ENCODE measurements at regions not wholly inside any gene's neighbourhood (a gene's known extent, or its start where the extent isn't known, plus 50 kb on each side); places are given as distances from the start of the nearest gene placed in this dataset.
A peak's percentile ranks its signal among the peaks of the same experiment; 100 is the strongest.

DNA sequence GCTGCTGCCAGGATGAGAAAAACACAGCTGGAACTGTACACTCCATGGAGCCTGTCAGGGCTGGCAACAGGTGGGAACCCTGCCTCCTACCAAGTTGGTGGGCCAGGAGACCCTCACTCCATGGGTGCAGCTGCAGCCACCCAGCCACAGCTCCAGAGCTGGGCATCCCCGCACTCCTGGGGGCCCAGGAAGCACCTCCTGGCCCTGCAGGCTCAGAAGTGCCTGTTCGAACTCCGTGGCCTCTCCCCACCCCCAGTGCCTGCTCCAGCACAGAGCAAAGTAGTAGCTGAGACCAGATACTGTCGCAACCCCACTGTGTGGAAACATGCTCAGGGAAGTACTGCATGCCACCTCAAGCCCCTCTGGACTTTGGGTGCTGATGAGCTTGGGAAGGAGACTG lies 564.0 kb upstream of the ACO1 start:
- TF ChIP-seq CTCF (IDR thresholded peaks at IDR 0.05): no peak

- TF ChIP-seq CTCF (IDR thresholded peaks at IDR 0.05): no peak
Observed at GRCh38 chr9:31821583-31821982, 562.9 kb upstream of the ACO1 start.

DNA sequence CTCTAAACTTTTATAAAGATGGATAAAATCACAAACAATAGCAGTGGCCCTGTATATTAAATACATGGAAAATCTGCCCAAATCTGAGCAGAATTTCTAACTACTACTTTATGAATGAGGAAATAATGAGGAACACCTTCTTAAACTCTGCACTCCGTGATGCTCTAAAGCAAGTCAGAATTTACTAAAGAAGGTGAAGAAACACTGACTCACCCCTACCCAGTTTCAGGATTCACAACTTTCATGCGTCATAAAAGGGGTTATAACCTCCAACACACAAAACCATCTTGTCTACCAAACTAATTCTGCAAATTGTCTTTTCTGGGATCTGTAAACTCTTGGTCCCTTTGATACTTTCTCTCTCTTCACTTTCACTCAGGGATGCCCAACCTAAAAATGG lies 561.1 kb upstream of the ACO1 start:
- no peak for TF ChIP-seq CTCF (IDR thresholded peaks at IDR 0.05)

DNA sequence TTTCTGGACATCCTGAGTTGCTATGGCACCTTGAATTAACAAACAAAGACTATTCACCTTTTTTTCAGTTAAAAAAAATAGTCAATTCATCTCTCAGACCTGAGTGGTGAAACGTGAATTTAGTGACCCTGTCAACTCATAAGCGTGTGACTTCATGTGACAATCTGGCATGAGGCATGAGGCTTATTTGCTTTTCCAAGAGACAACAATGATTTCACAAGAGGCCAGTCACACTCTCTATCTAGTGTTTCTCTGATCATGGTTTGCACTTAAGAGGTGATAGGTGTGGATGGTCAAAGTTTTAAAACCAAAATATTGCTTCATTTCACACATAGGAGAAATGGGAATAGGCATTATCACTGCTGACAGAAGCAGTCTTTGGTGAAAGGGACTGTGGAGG lies 559.6 kb upstream of the ACO1 start:
- no peak for TF ChIP-seq CTCF (IDR thresholded peaks at IDR 0.05)

- TF ChIP-seq CTCF (IDR thresholded peaks at IDR 0.05): no peak
Observed at GRCh38 chr9:31837211-31837610, 547.2 kb upstream of the ACO1 start.

DNA sequence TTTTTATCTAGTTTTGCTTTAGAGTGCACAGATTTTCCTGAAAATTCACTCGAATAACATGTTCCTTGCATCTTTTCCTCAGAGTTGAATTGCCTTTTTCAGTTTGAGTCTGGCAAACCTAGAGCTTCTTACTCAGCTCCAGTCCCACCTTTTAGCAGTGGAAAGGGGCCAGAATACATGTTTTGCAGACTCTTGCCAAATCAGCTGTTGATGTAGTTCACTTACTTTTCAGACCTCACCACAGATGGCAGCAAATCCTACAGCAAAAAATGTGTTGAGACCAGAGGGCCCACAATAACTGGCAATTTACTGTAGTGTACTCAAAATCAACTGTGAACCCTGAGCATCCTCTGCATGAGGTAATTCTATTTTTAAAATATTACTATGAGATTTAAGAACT lies 545.2 kb upstream of the ACO1 start:
- TF ChIP-seq CTCF (IDR thresholded peaks at IDR 0.05): peak; percentile 42; the same call in 1 of the 2 replicates

DNA sequence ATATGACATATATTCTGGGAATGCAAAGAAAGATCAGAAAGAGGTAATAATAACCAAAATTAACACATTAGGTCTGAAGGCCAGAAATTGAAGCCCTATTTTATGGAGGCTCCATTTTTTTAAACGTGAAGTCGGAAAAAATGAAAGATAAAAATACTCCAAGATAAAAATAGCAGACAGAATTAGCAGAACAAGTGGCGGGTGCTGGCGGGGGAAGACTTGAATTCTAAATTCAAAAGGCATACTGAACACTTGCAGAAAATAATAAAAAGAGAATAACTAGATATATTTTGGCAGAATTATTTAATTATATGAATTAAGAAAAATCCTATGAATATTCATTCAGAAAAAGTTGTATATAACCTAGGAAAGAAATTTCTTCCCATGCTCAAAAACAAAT lies 543.7 kb upstream of the ACO1 start:
- no peak for TF ChIP-seq CTCF (IDR thresholded peaks at IDR 0.05)

DNA sequence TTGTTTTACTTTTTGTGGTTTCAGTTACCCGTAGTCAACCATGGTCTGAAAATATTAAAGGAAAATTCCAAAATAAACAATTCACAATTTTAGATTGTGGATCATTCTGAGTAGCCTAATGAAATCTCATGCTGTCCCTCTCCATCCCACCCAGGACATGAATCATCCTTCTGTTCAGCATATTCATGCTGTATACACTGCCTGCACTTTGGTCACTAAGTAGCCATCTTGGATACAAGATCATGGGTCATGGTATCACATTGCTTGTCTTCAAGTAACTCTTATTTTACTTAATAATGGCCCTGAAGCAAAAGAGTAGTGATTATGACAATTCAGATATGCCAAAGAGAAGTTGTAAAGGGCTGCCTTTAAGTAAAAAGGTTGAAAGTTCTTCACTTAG lies 536.5 kb upstream of the ACO1 start:
- no peak for TF ChIP-seq CTCF (IDR thresholded peaks at IDR 0.05)
